ENCODE measurements at regions not wholly inside any gene's neighbourhood (a gene's known extent, or its start where the extent isn't known, plus 50 kb on each side); places are given as distances from the start of the nearest gene placed in this dataset.

- 68 to 70% methylated on average over 3 of the region's 3 CpGs for WGBS, 2 experiments (ENCODE audit: low coverage in 1 of 2, low lambda C conversion rate in 2 of 2, missing lambda C conversion rate in 2 of 2)
- Histone ChIP-seq H3K9ac (no peak overlapping the region), H3F3A (ENCODE audit: insufficient read depth) (peaks cover 17% of the 10 kb centered on the region), H3K9me3 (ENCODE audit: low read depth) (no peaks in the 10 kb centered on the region), H3K4me3 (no peak overlapping the region), H4K20me1 (ENCODE audit: insufficient read depth) (no peaks in the 10 kb centered on the region), H2AFZ (no peak overlapping the region), H3K27me3 (replicated peaks; ENCODE audit: insufficient read depth) (no peaks in the 10 kb centered on the region), H3K4me2 (ENCODE audit: unreplicated experiment) (no peak overlapping the region), H3K4me1 (ENCODE audit: insufficient read depth) (peaks cover 24% of the 10 kb centered on the region), H3K27ac (no peak overlapping the region), H3K9me2 (ENCODE audit: insufficient read depth) (no peaks in the 10 kb centered on the region), H3K36me3 (ENCODE audit: low read depth) (no peaks in the 10 kb centered on the region), H3K79me2 (ENCODE audit: insufficient read depth) (peaks cover 95% of the 10 kb centered on the region)
- TF ChIP-seq EZH2 (IDR thresholded peaks at IDR 0.05; ENCODE audit: insufficient read depth, poor library complexity, severe bottlenecking) (no peak), EZH2phosphoT487 (IDR thresholded peaks at IDR 0.05; ENCODE audit: insufficient read depth, low read depth) (no peak)
- in situ Hi-C loops (cut with MboI) = no loop called here
- no peak for DNase-seq
Observed at GRCh38 chr9:130772185-130772584, 62.9 kb upstream of the ABL1 start.

DNA sequence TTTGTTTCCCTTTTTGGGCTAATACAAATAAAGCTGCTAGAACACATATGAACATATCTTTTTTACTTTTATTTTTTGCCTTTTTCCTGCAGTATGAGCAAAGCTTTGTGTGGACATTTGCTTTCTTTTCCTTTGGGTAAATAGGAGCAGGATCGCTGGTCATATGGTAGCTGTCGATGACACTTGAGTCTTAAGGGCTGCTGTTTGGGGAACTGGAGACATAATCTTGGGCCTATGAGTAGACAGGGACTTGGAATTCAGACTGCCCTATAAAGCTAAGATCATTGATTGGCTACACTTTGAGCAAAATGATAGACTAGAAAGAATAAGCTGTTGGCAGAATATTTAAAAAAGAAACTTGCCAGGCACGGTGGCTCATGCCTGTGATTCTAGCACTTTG lies 60.9 kb upstream of the ABL1 start:
- no peak overlapping the region for H3K4me2 ChIP-seq (ENCODE audit: unreplicated experiment)
- H3K9me3 ChIP-seq (ENCODE audit: low read depth) = no peaks in the 10 kb centered on the region
- no peaks in the 10 kb centered on the region for H4K20me1 ChIP-seq (ENCODE audit: insufficient read depth)
- in situ Hi-C loops (cut with MboI) = no loop called here
- peaks cover 87% of the 10 kb centered on the region for H3K79me2 ChIP-seq (ENCODE audit: insufficient read depth)
- H3F3A ChIP-seq (ENCODE audit: insufficient read depth) = peaks cover 24% of the 10 kb centered on the region
- TF ChIP-seq EZH2phosphoT487 (IDR thresholded peaks at IDR 0.05; ENCODE audit: insufficient read depth, low read depth) = no peak
- no peak for TF ChIP-seq EZH2 (IDR thresholded peaks at IDR 0.05; ENCODE audit: insufficient read depth, poor library complexity, severe bottlenecking)
- no peaks in the 10 kb centered on the region for H3K36me3 ChIP-seq (ENCODE audit: low read depth)
- DNase-seq = peak; percentile 46
- H3K27me3 ChIP-seq (replicated peaks; ENCODE audit: insufficient read depth) = no peaks in the 10 kb centered on the region
- no peak overlapping the region for H3K4me3 ChIP-seq
- no peak overlapping the region for H2AFZ ChIP-seq
- 56 to 66% methylated on average over 3 of the region's 3 CpGs for WGBS, 2 experiments (ENCODE audit: low coverage in 1 of 2, low lambda C conversion rate in 2 of 2, missing lambda C conversion rate in 2 of 2)
- peak overlapping the region; percentile 29; the same call in 1 of the 2 replicates for H3K27ac ChIP-seq
- H3K4me1 ChIP-seq (ENCODE audit: insufficient read depth) = peaks cover 23% of the 10 kb centered on the region
- H3K9me2 ChIP-seq (ENCODE audit: insufficient read depth) = no peaks in the 10 kb centered on the region
- H3K9ac ChIP-seq = no peak overlapping the region

DNA sequence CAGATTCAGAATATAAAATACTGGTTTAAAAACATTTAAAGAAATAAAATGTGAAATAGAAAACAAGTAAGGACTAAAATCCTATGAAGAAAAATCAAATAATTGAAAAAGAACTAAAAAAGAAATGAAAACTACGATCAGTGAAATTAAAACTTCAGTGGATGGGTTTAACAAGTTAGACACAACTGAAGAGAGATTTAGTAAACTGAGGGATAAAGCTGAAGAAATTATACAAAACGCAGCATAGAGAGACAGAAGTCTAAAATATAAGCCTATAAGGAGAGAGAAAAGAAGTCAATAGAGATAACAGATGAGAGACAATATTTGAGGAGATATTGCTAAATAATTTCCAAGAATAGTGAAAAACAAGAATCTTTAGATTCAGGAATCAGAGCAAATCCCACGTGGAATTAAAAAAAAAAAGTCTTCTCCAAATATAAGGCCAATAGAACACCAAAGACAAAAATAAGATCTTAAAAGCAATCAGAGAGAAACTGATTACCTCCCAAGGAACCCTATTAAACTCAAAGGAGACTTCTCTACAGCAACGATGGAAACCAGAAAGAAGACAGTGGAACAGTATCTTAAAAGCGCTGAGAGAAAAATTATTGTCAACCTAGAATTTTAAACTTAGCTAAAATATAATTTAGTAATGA lies 59.6 kb upstream of the ABL1 start:
- H3K27me3 ChIP-seq (replicated peaks; ENCODE audit: insufficient read depth) = no peaks in the 10 kb centered on the region
- H3K4me2 ChIP-seq (ENCODE audit: unreplicated experiment) = peak overlapping the region; percentile 27
- 0 out of 2 replicates have a peak overlapping the region, but pooled peaks have one; percentile 19 for H3K4me3 ChIP-seq
- H2AFZ ChIP-seq = no peak overlapping the region
- TF ChIP-seq EZH2phosphoT487 (IDR thresholded peaks at IDR 0.05; ENCODE audit: insufficient read depth, low read depth) (no peak), EZH2 (IDR thresholded peaks at IDR 0.05; ENCODE audit: insufficient read depth, poor library complexity, severe bottlenecking) (no peak)
- peaks cover 36% of the 10 kb centered on the region for H3F3A ChIP-seq (ENCODE audit: insufficient read depth)
- H3K4me1 ChIP-seq (ENCODE audit: insufficient read depth) = peaks cover 36% of the 10 kb centered on the region
- H3K9me2 ChIP-seq (ENCODE audit: insufficient read depth) = no peaks in the 10 kb centered on the region
- DNase-seq = no peak
- peaks cover 84% of the 10 kb centered on the region for H3K79me2 ChIP-seq (ENCODE audit: insufficient read depth)
- no peaks in the 10 kb centered on the region for H4K20me1 ChIP-seq (ENCODE audit: insufficient read depth)
- in situ Hi-C loops (cut with MboI) = no loop called here
- H3K9me3 ChIP-seq (ENCODE audit: low read depth) = no peaks in the 10 kb centered on the region
- WGBS, 2 experiments (ENCODE audit: low coverage in 1 of 2, low lambda C conversion rate in 2 of 2, missing lambda C conversion rate in 2 of 2) = 70 to 73% methylated on average over 5 of the region's 5 CpGs
- H3K27ac ChIP-seq = peak overlapping the region; percentile 72
- H3K36me3 ChIP-seq (ENCODE audit: low read depth) = no peaks in the 10 kb centered on the region
- H3K9ac ChIP-seq = no peak overlapping the region; the same call in 1 of the 2 replicates

GRCh38 chr9:130779153-130779855 lies 55.8 kb upstream of the ABL1 start:
- peak overlapping the region; percentile 92 for H3K9ac ChIP-seq
- H2AFZ ChIP-seq = no peak overlapping the region
- TF ChIP-seq EZH2 (IDR thresholded peaks at IDR 0.05; ENCODE audit: insufficient read depth, poor library complexity, severe bottlenecking) (no peak), EZH2phosphoT487 (IDR thresholded peaks at IDR 0.05; ENCODE audit: insufficient read depth, low read depth) (no peak)
- 36 to 47% methylated on average over 9 of the region's 9 CpGs for WGBS, 2 experiments (ENCODE audit: low coverage in 1 of 2, low lambda C conversion rate in 2 of 2, missing lambda C conversion rate in 2 of 2)
- peaks cover 53% of the 10 kb centered on the region for H3K4me1 ChIP-seq (ENCODE audit: insufficient read depth)
- peak overlapping the region; percentile 99 for H3K27ac ChIP-seq
- peak; percentile 80 for DNase-seq
- H3K9me3 ChIP-seq (ENCODE audit: low read depth) = no peaks in the 10 kb centered on the region
- peak overlapping the region; percentile 97 for H3K4me2 ChIP-seq (ENCODE audit: unreplicated experiment)
- H3K27me3 ChIP-seq (replicated peaks; ENCODE audit: insufficient read depth) = no peaks in the 10 kb centered on the region
- no peaks in the 10 kb centered on the region for H3K9me2 ChIP-seq (ENCODE audit: insufficient read depth)
- no peaks in the 10 kb centered on the region for H4K20me1 ChIP-seq (ENCODE audit: insufficient read depth)
- in situ Hi-C loops (cut with MboI) = no loop called here
- no peaks in the 10 kb centered on the region for H3K36me3 ChIP-seq (ENCODE audit: low read depth)
- peaks cover 61% of the 10 kb centered on the region for H3F3A ChIP-seq (ENCODE audit: insufficient read depth)
- H3K4me3 ChIP-seq = no peak overlapping the region
- H3K79me2 ChIP-seq (ENCODE audit: insufficient read depth) = peaks cover 70% of the 10 kb centered on the region

Measured in GM23248 (cell line).